ENCODE measurements at regions not wholly inside any gene's neighbourhood (a gene's known extent, or its start where the extent isn't known, plus 50 kb on each side); places are given as distances from the start of the nearest gene placed in this dataset.

- no peak for TF ChIP-seq CTCF (IDR thresholded peaks at IDR 0.05)
- no peak for TF ChIP-seq POLR2A (IDR thresholded peaks at IDR 0.05)
Observed at GRCh38 chr1:163928069-163928468, 606.3 kb downstream of the NUF2 start.
